Cardiac muscle cell (in vitro differentiated cells and primary cell): ENCODE measurements at regions not wholly inside any gene's neighbourhood (a gene's known extent, or its start where the extent isn't known, plus 50 kb on each side); places are given as distances from the start of the nearest gene placed in this dataset.

ENCODE experiments used
- DNase-seq, 2 donors: peaks; one replicate each; pipeline versions ENCODE4 v3.0.0 to v3.0.0-alpha.2; 2010 to 2017; ENCODE audit warnings: low read depth in 1 of 2, low spot score in 1 of 2
- H3K27ac ChIP-seq: fragments of 200-600 bp; sonication (generic); 2 replicates; pipeline ENCODE4 v1.5.1; 2016
- H3K27me3 ChIP-seq: fragments of 200-600 bp; sonication (generic); 2 replicates; pipeline ENCODE4 v1.6.0; 2016; ENCODE audit warnings: control low read depth
- H3K36me3 ChIP-seq: fragments of 200-600 bp; sonication (generic); 2 replicates; pipeline ENCODE4 v1.5.1; 2016; ENCODE audit warnings: control low read depth
- H3K4me1 ChIP-seq: fragments of 200-600 bp; sonication (generic); 2 replicates; pipeline ENCODE4 v1.8.1; 2017; ENCODE audit warnings: low read depth, mild to moderate bottlenecking, mixed run types
- H3K4me3 ChIP-seq: fragments of 200-600 bp; sonication (generic); 2 replicates; pipeline ENCODE4 v1.5.1; 2016; ENCODE audit warnings: mild to moderate bottlenecking
- H3K9me3 ChIP-seq: fragments of 200-600 bp; sonication (generic); 2 replicates; pipeline ENCODE4 v1.5.1; 2017; ENCODE audit warnings: low read depth, mild to moderate bottlenecking, control low read depth
- CTCF ChIP-seq: IDR thresholded peaks from 2 replicates; pipeline ENCODE4 v1.5.1; 2012; ENCODE audit warnings: low read depth, mild to moderate bottlenecking, low read length

- Histone ChIP-seq H3K4me1 (no peaks in the 10 kb centered on the region), H3K4me3 (no peak overlapping the region), H3K36me3 (no peaks in the 10 kb centered on the region), H3K9me3 (no peaks in the 10 kb centered on the region), H3K27me3 (peaks cover 3% of the 10 kb centered on the region), H3K27ac (no peak overlapping the region)
- DNase-seq = no peak
- TF ChIP-seq CTCF = no peak
These were observed 54.3 kb upstream of the MYEOV start for GRCh38 chr11:69239641-69240040.

- H3K4me1 ChIP-seq = no peaks in the 10 kb centered on the region
- H3K36me3 ChIP-seq = no peaks in the 10 kb centered on the region
- DNase-seq = peak in 1 of 2 donors; percentile 45
- peaks cover 3% of the 10 kb centered on the region for H3K27me3 ChIP-seq
- no peak overlapping the region for H3K27ac ChIP-seq
- H3K9me3 ChIP-seq = no peaks in the 10 kb centered on the region
- H3K4me3 ChIP-seq = no peak overlapping the region
- peak; percentile 55 for TF ChIP-seq CTCF
These were observed 53.5 kb upstream of the MYEOV start for GRCh38 chr11:69240332-69241074.

GRCh38 chr11:69241075-69241740, 52.7 kb upstream of the MYEOV start:
- Histone ChIP-seq H3K4me1 (no peaks in the 10 kb centered on the region), H3K9me3 (no peaks in the 10 kb centered on the region), H3K36me3 (no peaks in the 10 kb centered on the region), H3K27ac (no peak overlapping the region), H3K4me3 (no peak overlapping the region), H3K27me3 (peaks cover 3% of the 10 kb centered on the region)
- DNase-seq = no peak
- no peak for TF ChIP-seq CTCF

- Histone ChIP-seq H3K36me3 (no peaks in the 10 kb centered on the region), H3K27ac (no peak overlapping the region), H3K27me3 (peaks cover 3% of the 10 kb centered on the region), H3K4me3 (no peak overlapping the region), H3K4me1 (no peaks in the 10 kb centered on the region), H3K9me3 (no peaks in the 10 kb centered on the region)
- DNase-seq = no peak
- no peak for TF ChIP-seq CTCF
These were observed 52.1 kb upstream of the MYEOV start for GRCh38 chr11:69241844-69242243.

GRCh38 chr11:69242266-69242920, 51.6 kb upstream of the MYEOV start:
- DNase-seq = no peak
- TF ChIP-seq CTCF = no peak

More at GRCh38 chr11:69242266-69242920, 51.6 kb upstream of the MYEOV start:
- Histone ChIP-seq H3K27ac (no peak overlapping the region), H3K36me3 (no peaks in the 10 kb centered on the region), H3K4me3 (no peak overlapping the region), H3K4me1 (no peaks in the 10 kb centered on the region), H3K27me3 (peaks cover 3% of the 10 kb centered on the region), H3K9me3 (no peaks in the 10 kb centered on the region)
